D341Med (cell line): ENCODE measurements at regions not wholly inside any gene's neighbourhood (a gene's known extent, or its start where the extent isn't known, plus 50 kb on each side); places are given as distances from the start of the nearest gene placed in this dataset.
"Not testable (repeated sequence)": the region's sequence is repeated elsewhere in the genome, so short reads cannot be mapped to it uniquely, and the experiment has no call there.

Experiments used
- DNase-seq: peaks from one replicate; pipeline ENCODE4 v3.0.0; 2012; ENCODE audit warnings: low spot score

DNA sequence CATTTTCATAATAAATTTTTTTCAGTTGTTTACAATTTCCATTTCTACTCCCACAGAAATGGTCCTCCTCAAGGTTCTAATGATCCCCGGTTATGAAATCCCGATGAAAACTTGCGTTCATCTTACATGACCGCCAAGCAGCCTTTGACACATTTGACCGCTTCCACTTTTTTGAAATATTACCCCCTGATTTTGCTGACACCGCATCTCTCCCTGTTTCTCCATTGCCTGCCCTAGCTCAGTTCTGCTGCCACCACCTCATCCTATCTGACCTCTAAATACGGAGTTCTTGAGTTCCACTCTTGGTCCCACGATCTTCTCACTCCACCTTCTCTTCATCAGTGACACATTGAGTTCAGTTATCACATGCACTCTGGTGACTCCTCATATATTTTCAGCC lies 74.1 kb downstream of the SLC35B3 start:
- DNase-seq = no peak

- no peak for DNase-seq
Measured at GRCh38 chr6:8352966-8353340, 82.4 kb downstream of the SLC35B3 start.

DNA sequence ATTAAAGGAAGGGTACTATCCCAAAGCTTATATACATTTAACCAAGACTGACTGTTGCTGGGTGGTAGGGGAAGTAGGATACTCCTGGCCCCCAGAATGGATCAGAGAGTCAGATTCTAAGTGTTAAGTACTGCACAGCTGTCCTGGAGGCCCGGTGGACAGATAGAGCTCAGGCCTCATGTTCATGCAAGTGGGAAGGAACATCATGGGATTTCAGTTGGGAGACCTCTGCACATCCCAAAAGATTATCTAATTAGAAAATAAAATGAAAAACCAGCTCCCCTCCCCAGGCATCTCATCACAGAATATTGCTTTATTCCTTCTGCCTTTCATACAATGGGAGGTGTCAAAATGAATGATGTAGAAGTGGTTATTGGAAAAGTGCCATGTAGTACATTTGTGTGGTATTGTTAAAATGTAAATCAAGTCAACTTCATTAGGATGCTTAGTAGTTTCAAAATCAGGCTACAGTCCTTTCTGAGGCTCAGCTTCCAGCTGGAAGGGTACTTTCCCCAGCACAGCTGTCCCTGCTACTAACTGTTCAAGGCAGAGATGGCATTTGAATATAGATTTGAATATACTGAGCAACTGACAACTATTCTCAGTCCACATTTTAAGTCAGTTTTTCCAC lies 82.9 kb downstream of the SLC35B3 start:
- no peak for DNase-seq

DNA sequence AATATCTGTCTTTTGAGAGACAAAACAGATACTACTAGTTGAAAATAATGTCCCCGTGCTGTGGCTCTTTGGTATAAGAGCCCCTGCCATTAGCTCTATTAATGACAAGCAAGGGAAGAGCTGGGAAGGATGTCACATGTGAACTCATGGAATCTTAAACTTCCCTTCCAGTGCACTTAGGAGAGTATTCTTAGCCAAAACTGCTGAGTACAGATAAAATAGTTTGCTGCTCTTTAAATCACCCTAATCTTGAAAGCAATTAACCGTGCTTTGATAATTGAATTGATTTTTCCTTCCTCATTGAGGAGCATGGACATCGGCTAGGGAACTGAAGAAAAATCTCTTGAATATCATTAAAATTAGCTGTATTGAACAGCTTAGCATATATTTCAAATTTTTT lies 91.7 kb downstream of the SLC35B3 start:
- no peak for DNase-seq

GRCh38 chr6:8342241-8342819 lies 93.0 kb downstream of the SLC35B3 start:
- DNase-seq = no peak

DNA sequence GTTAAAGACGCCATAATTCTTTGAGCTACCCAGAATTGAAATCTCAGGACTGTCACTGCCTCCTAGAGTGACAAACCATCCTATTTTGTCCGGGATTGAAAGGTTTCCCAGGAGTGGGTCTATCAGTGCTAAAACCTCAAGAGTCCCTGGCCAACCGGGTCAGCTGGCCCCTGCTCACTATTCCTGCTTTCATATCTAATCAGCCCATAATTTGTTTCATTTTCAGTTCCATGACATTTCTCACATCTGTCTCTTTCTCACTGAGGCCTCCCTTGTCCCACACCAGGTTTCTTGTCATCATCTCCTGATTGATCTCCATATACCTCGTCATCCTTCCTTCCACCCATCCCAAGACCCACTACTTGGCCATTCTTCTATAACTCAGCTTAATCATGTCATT lies 98.2 kb downstream of the SLC35B3 start:
- DNase-seq = no peak

GRCh38 chr6:8336406-8337057 lies 98.8 kb downstream of the SLC35B3 start:
- no peak for DNase-seq

DNA sequence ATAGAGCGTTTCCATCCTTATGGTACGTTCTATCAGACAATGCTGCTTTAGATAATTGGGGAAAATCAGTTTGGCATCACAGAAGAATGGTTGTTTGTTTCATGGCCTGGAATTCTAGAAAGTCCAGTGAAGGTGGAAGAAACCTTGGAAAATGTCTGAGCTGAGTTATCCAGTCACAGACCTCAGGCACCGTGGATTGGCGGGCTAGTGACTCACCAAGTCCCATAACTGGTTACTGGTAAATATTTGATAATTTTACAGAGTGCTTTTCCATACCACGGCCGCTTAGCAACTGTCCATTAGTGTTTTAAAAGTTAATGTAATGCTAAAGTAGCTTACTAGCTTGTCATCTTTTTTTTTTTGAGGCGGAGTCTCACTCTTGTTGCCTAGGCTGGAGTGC lies 99.4 kb downstream of the SLC35B3 start:
- DNase-seq = no peak

DNA sequence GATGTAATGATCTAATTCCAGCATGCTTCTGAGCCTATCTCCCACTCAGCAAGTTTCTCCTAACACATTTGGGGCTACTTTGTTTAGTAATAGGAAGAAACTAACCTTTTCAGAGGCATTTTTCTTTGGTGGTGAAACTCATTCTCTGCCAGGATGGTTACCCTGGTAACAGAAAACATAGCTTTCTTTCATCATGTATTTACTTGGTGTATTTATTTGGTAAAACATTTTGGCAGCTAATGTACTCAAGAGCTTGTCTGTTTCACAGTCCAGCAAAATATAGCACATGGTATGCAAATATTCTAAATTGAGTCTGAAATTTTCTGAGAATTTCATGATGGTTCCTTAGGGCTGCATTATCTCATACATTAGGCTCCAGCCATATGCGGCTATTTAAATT lies 100.0 kb downstream of the SLC35B3 start:
- DNase-seq = no peak

DNA sequence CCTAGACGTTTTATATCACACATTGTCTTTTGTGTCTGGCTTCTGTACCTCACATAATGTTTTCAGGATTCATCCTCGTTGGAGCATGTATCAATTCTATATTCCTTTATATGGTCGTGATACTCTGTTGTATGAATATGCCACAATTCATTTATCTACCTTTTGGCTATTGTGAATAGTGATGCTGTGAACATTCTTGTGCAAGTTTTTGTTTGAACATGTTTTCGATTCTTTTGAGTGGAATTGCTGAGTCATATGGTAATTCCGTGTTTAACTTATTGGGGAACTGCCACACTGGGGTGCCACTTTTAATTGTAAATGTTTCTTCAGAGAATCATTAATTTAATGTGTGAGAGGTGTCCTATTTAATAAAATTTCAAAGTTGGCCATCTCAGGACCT lies 101.2 kb downstream of the SLC35B3 start:
- DNase-seq = no peak

DNA sequence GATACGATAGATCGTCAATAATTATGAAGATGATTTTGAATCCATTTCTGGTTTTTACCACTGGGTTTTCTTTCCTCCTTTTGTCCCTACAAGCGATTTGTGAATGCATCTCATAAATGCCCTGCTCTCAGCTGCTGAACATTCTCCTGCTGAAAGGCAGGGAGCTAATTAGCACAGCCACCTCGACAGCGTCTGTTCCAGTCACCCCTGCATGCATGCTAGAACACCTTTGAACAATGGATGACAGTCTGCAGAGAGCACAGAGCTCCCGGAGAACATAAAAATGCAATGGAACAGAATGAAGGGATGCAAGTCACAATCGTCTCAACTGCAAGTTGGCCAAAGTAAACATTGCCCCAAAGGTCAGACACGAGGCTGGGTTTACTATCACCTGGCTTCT lies 105.8 kb downstream of the SLC35B3 start:
- no peak for DNase-seq

GRCh38 chr6:8325743-8326142 lies 109.6 kb downstream of the SLC35B3 start:
- DNase-seq = no peak

DNA sequence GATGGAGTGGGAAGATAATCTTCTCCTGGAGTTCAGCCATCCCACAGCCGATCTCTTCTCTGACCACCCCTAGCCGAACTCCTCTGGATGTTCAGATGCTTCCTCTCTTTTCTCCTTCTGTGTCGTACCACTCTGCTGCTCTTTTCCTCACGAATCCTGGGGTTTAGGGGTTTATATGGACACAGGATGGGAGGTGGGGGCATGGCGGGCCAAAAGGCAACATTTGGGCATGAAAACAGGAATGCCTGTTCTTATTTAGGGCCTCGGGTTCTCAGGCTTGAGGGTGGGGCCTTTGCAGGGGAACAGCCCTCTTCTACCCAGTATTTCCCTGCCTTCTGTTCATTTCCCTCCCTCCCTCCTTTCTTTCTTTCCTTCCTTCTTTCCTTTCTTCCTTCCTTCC lies 112.7 kb downstream of the SLC35B3 start:
- DNase-seq = no peak

GRCh38 chr6:8321671-8322404 lies 113.5 kb downstream of the SLC35B3 start:
- no peak for DNase-seq

DNA sequence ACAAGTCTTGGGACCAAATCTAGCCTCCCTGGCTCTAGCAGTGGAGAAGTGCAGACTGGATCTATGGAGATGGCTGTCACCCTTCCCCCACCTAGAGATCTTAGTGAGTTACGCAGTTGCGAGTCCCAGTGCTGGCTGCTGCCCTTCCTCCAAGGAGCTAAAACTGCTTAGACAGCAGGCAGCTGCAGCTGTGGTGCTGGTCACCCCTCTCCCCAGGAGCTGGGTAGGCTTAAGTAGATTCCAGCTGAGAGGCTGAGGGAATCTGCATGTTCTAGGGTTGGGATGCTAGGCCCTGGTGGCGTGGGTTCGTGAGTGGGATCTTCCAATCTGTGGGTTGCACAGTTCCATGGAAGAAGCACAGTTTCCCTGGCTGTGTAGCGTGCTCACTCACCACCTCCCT lies 120.2 kb downstream of the SLC35B3 start:
- no peak for DNase-seq

- DNase-seq = no peak
Measured at GRCh38 chr6:8301502-8301901, 133.8 kb downstream of the SLC35B3 start.

GRCh38 chr6:8299034-8299433 lies 136.3 kb downstream of the SLC35B3 start:
- no peak for DNase-seq

GRCh38 chr6:8282946-8283345 lies 152.4 kb downstream of the SLC35B3 start:
- not testable (repeated sequence) for DNase-seq

- DNase-seq = no peak
Measured at GRCh38 chr6:8282380-8282779, 153.0 kb downstream of the SLC35B3 start.

DNA sequence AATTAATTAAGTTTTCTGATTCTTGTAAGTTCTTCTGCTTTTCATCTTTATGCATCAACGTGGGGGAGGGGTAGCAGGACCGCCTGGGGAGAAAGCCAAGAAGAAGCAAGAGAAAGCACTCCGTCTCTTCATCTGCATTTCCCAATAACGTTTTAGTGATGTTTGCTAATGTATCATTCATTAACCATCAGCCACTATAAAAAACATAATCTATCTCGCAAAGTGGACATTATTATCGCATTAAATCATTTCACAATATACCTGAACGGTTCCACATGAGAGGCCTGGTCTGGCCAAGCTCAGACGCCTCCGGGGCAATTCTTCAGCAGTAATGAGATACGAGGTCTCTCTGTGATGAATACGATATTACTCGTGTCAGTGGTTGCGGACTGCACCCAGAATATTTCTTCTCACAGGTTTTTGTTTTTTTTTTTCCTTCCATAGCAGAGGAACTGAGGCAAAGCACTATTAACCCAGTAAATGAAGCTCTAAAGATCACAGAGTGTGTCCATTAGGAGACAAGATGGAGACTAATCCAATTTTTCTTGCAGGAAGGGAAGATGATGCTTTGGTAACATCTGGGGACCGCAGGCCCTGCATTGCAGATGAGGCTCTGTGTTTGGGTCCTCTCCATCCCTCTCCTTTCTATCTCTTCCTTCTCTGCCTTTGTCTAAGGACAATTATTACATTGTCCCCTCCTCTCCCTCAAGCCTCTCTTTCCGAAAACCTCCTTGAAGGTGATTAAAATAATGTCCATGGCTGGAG lies 156.1 kb downstream of the SLC35B3 start:
- no peak for DNase-seq

- no peak for DNase-seq
Measured at GRCh38 chr6:8278562-8278961, 156.8 kb downstream of the SLC35B3 start.

DNA sequence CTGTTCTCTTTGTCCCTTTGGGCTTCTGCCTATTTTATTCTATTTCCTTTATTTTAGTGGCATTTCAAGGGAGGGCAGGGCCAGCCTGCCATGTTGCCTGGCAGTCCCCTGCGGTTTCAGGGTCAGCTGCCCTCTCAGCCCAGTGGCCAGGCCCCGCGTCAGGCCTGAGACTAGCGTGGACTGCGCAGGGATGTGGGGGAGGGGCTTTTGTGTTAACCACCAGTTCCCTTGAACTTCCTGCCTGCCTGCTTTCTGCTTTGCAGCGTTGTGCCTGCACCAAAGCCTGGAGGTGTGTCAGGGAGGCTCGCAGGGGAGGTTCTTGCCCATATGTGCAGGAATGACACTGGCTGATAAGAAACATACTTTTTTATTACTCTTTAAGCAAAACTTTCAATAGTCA lies 157.6 kb downstream of the SLC35B3 start:
- DNase-seq = no peak
